NCI-H2196 treated with DMSO at 0.1 percent for 48 hours (cell line): ENCODE measurements at regions not wholly inside any gene's neighbourhood (a gene's known extent, or its start where the extent isn't known, plus 50 kb on each side); places are given as distances from the start of the nearest gene placed in this dataset.
"Not testable (repeated sequence)": the region's sequence is repeated elsewhere in the genome, so short reads cannot be mapped to it uniquely, and the experiment has no call there.

ENCODE experiments used
- DNase-seq: peaks from one replicate; lab custom pipeline; 2025; ENCODE audit not compliant: unreplicated experiment; lab: John Stamatoyannopoulos, UW

DNA sequence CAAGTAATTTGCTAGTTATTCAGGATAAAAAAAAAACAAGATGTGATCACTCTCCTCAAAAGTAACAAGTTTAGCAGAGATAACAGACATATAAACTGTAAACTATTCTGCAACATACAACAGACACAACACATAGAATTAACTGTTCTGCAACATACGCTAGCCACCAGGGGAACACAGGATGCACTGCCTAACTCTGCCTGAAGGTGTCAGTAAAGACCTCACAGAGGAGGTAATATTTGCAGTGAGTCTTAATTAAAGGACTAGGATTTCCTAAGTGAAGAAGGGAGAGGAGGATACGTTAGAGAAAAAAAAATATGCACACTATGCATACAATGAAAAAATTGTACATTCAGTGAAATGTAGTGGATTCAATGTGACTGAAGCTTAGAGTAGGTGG lies 129.6 kb downstream of the NBPF8 start:
- not testable (repeated sequence) for DNase-seq

- DNase-seq: not testable (repeated sequence)
These were observed 135.5 kb downstream of the NBPF8 start for GRCh38 chr1:120550335-120550734.

- not testable (repeated sequence) for DNase-seq
These were observed 137.4 kb downstream of the NBPF8 start for GRCh38 chr1:120552190-120552589.

- DNase-seq: not testable (repeated sequence)
These were observed 142.9 kb downstream of the NBPF8 start for GRCh38 chr1:120557605-120558302.

- DNase-seq: peak; percentile 44
These were observed 143.6 kb downstream of the NBPF8 start for GRCh38 chr1:120558303-120559060.

- DNase-seq: not testable (repeated sequence)
These were observed 146.9 kb downstream of the NBPF8 start for GRCh38 chr1:120561767-120562166.

DNA sequence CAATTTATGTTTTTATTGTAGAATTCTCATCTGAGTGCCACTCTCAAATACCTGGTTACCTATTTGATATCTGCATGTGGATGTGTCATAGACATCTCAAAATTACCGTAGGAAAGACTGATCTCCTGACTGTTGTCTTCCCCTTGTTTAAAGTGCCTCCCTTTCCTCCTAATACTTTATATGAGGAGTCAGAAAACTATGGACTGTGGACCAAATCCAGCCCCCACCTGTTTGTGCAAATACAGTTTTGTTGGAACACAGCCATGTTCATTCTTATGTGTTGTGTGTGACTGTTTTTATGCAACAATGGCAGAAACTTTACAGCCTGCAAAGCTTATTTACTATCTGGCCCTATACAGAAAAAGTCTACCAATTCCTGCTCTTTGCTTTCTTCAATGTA lies 150.6 kb downstream of the NBPF8 start:
- not testable (repeated sequence) for DNase-seq

- not testable (repeated sequence) for DNase-seq
These were observed 152.8 kb downstream of the NBPF8 start for GRCh38 chr1:120567620-120568019.

- DNase-seq: not testable (repeated sequence)
These were observed 148.5 kb upstream of the NBPF26 start for GRCh38 chr1:120575201-120575600.

DNA sequence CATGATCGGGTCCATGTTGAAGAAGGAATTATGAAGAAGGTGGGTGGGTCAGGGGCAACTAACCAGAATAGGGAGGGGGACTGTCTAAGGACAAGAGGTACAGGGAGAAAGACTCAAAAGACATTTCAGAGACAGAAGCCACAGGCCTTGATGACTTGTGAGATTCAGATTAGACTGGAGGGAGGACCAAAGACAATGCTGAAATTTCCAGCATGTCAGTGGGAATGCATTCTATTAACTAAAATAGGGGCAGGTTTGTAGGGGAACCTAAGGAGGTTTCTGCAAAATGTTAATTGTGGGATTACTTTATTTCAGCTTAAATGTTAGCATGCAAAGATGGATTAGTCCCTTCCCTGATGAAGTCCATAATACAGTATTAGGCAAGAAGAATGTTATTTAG lies 141.6 kb upstream of the NBPF26 start:
- not testable (repeated sequence) for DNase-seq

DNA sequence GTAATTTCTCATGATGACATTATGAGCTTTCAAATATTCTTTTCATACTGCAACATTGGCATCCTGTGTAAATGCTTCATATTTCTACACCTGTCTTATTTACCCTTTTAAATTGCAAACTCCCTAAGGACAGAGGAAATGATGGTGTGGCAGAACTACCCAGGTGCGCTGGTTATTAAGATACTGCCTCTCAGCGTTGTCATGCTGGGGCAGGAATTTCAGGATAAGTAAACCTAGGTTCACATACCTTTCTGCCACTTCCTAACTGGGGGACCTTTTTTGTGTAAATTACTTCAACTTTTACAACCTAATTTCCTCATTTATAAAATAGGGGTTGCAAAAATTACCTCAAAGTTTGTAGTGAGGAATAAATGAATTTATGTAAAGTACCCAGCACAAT lies 137.7 kb upstream of the NBPF26 start:
- DNase-seq: not testable (repeated sequence)

GRCh38 chr1:120588811-120589210 lies 134.9 kb upstream of the NBPF26 start:
- not testable (repeated sequence) for DNase-seq

DNA sequence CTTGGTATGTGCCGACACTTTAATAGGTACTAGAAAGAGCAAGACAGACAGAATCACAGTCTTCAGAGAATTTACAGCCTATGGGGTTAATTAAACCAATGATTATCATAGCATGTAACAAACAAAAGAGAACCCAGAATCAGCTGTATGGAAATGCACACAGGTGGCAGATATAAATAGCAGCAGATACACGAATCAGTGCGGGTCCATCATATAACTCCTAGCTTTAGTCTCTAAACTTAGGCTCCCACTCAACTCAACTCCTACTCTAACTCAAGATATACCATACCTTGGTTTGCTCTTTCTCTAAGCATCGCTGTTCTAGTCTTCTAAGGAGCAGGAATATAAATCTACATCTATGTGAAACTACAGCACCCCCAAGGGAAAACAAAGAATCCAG lies 132.0 kb upstream of the NBPF26 start:
- not testable (repeated sequence) for DNase-seq

DNA sequence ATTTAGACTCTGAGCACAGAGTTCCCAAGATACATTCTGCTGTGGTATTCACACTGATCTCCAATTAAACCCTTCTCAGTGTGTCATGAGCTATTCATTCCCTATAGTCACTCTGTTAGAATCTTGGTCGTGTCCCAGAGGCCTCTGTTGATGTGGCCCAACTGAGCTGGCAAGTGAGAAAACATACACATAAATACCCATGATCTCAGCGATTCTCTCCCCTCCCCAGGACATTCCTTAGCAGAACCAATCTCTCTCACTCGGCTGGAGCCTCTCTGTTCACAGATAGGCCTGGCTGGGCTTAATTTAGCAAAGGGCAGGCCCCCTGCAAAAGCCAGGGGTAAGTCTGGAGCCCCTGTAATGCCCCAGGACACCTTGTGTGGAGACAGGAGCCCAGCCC lies 130.8 kb upstream of the NBPF26 start:
- not testable (repeated sequence) for DNase-seq

GRCh38 chr1:120593648-120594047 lies 130.1 kb upstream of the NBPF26 start:
- DNase-seq: not testable (repeated sequence)

DNA sequence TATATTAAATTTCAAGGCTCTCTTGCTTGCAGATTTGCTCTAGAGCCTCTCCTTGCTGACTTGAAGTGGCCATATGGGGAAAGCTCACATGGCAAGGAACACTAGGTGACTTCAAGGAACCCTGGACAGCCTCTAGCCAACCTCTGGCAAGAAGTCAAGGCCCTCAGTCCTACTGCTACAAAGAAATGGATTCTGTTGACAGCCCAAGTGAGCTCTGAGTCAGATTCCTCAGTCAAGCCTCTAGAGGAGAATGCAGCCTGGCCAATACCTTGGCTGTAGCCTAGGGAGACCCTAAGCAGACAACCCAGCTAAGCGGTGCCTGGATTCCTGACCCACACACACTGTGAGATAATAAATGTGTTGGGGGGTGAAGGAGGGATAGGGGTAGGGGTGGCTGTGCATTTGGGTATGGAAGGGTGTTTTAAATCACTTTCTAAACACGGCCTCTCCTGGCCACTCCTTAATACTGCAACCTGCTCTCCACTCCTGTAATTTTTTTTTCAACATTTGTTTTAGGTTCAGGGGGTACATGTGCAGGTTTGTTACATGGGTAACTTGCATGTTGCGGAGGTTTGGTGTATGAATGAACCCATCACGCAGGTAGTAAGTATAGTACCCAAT lies 125.3 kb upstream of the NBPF26 start:
- DNase-seq: not testable (repeated sequence)

- not testable (repeated sequence) for DNase-seq
These were observed 124.2 kb upstream of the NBPF26 start for GRCh38 chr1:120599511-120599910.

DNA sequence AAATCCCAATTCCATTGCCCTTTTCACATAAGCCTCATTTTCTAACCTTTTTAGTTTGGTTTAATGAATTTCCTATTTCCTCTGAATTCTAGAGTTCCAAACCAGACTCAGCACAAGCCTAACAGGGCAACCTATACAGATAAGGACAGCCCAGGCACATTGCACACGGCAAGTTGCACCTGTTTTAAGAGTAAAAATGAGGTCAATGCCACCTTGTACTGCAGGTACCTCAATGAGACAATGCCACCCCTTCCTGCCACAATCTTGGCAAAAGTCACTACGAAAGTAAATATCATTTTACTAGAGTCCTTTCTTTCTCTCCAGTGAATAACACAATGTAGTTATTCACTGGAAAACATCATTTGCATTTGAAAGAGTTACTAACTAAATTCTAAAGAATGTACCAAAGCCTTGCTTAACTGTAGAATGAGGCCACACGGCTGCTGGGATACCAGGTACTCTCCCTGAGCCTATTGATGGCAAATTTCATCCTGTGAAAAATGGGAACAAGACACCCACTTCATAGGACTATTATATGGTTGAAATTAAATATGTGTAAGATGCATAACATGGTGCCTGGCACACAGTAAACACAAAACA lies 123.2 kb upstream of the NBPF26 start:
- not testable (repeated sequence) for DNase-seq

- not testable (repeated sequence) for DNase-seq
These were observed 115.9 kb upstream of the NBPF26 start for GRCh38 chr1:120607882-120608281.

DNA sequence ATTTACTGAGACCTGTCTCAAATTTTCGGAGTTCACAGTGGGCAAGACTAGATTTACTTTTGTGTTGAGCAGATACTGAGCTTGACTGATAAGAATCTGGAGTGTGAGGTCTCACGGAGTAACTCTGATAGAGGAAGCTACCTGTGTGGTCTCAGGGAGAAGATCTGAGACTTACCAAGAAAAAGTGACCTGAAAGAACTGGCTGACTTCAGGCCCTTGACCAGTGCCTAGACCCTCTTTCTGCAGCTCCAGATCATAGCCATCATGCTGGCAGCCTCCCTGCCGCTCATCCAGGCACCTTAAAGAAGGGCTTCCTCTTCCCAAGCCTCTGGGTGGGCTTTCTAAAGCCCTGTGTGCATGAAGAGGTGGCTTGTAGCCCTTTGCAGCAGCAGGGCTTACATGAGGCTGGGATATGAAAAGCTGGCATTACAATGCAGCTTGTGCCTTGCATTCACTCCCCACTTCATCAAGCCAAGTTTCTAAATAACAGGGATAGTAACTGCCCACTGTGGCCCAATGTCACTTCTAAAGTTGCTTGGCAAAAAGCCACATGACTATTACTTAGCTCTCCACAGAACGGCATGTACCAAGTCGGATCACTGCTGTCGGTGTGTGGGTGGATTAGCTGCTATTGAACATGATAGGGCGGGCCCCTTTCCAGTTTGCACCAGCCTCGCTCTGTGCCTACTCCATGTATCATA lies 115.3 kb upstream of the NBPF26 start:
- not testable (repeated sequence) for DNase-seq
